ENCODE measurements at regions not wholly inside any gene's neighbourhood (a gene's known extent, or its start where the extent isn't known, plus 50 kb on each side); places are given as distances from the start of the nearest gene placed in this dataset.
A peak's percentile ranks its signal among the peaks of the same experiment; 100 is the strongest.
"Not testable (repeated sequence)": the region's sequence is repeated elsewhere in the genome, so short reads cannot be mapped to it uniquely, and the experiment has no call there.

GRCh38 chr9:31996331-31996730, 388.1 kb upstream of the ACO1 start:
- no peak for DNase-seq

GRCh38 chr9:32004431-32005076, 379.9 kb upstream of the ACO1 start:
- no peak for DNase-seq

- no peak for DNase-seq
Measured at GRCh38 chr9:32010322-32010721, 374.1 kb upstream of the ACO1 start.

- DNase-seq: no peak
Measured at GRCh38 chr9:32011049-32011448, 373.4 kb upstream of the ACO1 start.

- DNase-seq: no peak
Measured at GRCh38 chr9:32015795-32016194, 368.6 kb upstream of the ACO1 start.

GRCh38 chr9:32045513-32045912, 338.9 kb upstream of the ACO1 start:
- no peak for DNase-seq

- no peak for DNase-seq
Measured at GRCh38 chr9:32067261-32067660, 317.2 kb upstream of the ACO1 start.

GRCh38 chr9:32069169-32069813, 315.2 kb upstream of the ACO1 start:
- DNase-seq: peak; percentile 1

- no peak for DNase-seq
Measured at GRCh38 chr9:32069969-32070368, 314.5 kb upstream of the ACO1 start.

GRCh38 chr9:32072570-32072969, 311.9 kb upstream of the ACO1 start:
- no peak for DNase-seq

GRCh38 chr9:32092031-32092430, 292.4 kb upstream of the ACO1 start:
- DNase-seq: no peak

GRCh38 chr9:32117291-32117690, 267.2 kb upstream of the ACO1 start:
- no peak for DNase-seq

GRCh38 chr9:32128546-32128945, 255.9 kb upstream of the ACO1 start:
- no peak for DNase-seq

- not testable (repeated sequence) for DNase-seq
Measured at GRCh38 chr9:32130709-32131108, 253.7 kb upstream of the ACO1 start.

- no peak for DNase-seq
Measured at GRCh38 chr9:32136700-32137339, 247.6 kb upstream of the ACO1 start.

- no peak for DNase-seq
Measured at GRCh38 chr9:32142074-32142473, 242.4 kb upstream of the ACO1 start.

GRCh38 chr9:32148553-32148952, 235.9 kb upstream of the ACO1 start:
- DNase-seq: not testable (repeated sequence)

GRCh38 chr9:32161209-32161608, 223.2 kb upstream of the ACO1 start:
- DNase-seq: no peak

GRCh38 chr9:32161720-32162119, 222.7 kb upstream of the ACO1 start:
- no peak for DNase-seq

- not testable (repeated sequence) for DNase-seq
Measured at GRCh38 chr9:32166316-32166715, 218.1 kb upstream of the ACO1 start.

- no peak for DNase-seq
Measured at GRCh38 chr9:32171339-32171738, 213.1 kb upstream of the ACO1 start.

GRCh38 chr9:32172256-32172655, 212.2 kb upstream of the ACO1 start:
- DNase-seq: no peak

- no peak for DNase-seq
Measured at GRCh38 chr9:32177396-32177795, 207.0 kb upstream of the ACO1 start.

- DNase-seq: no peak
Measured at GRCh38 chr9:32180597-32180996, 203.8 kb upstream of the ACO1 start.
